GM12878 (cell line): ENCODE measurements at regions not wholly inside any gene's neighbourhood (a gene's known extent, or its start where the extent isn't known, plus 50 kb on each side); places are given as distances from the start of the nearest gene placed in this dataset.

Experiments
- ATAC-seq: fragments of 200-7000 bp; cut with Tn5 transposase; 3 replicates; pipeline ENCODE4 v1.9.1; 2020; ENCODE audit warnings: mild to moderate bottlenecking, moderate library complexity
- BruUV-seq: library from RNA; stranded (reverse); fragments of 400-500 nt; replicated peaks from 2 replicates; lab custom pipeline; 2021; lab: Mats Ljungman, UMichigan
- CTCF ChIA-PET: fragments of 300-600 bp; sonication (Branson Sonifier 250); formaldehyde crosslinking; extraction: SDS; loops from one replicate; lab custom pipeline; 2021; ENCODE audit warnings: inconsistent platforms; lab: Yijun Ruan, JAX
- POLR2A ChIA-PET: fragments of 350-600 bp; formaldehyde crosslinking; extraction: SDS; loops from one replicate; lab custom pipeline; 2021; ENCODE audit warnings: inconsistent platforms; lab: Charles Lee
- RAD21 ChIA-PET: fragments of 300-600 bp; sonication (Branson Sonifier 250); formaldehyde crosslinking; loops from one replicate; lab custom pipeline; 2023; ENCODE audit warnings: antibody characterized with exemption; ENCODE audit not compliant: unreplicated experiment; lab: Charles Lee
- SMC1A ChIA-PET: fragments of 300-600 bp; sonication (Branson Sonifier 250); formaldehyde crosslinking; loops from one replicate; lab custom pipeline; 2023; ENCODE audit not compliant: unreplicated experiment, uncharacterized antibody; lab: Charles Lee
- DNase-seq: peaks from one replicate; pipeline ENCODE4 v3.0.0-alpha.2; 2011; ENCODE audit warnings: low read depth, low spot score
- FAIRE-seq: peaks from 3 replicates; lab custom pipeline; 2011; peaks lifted over from hg19 to GRCh38; lab: Jason Lieb, UNC
- H2AFZ ChIP-seq: 2 replicates; pipeline ENCODE4 v1.6.0; 2011; ENCODE audit warnings: low read depth, low read length, control low read depth; ENCODE audit not compliant: control insufficient read depth
- H3K27ac ChIP-seq: 2 replicates; pipeline ENCODE4 v1.5.1; 2011; ENCODE audit warnings: control low read depth; ENCODE audit not compliant: control insufficient read depth, insufficient read depth
- H3K27me3 ChIP-seq, 2 experiments: replicated peaks in 1 of 2; 2 replicates each; pipeline versions ENCODE4 v1.6.0 to v1.6.1; 2011; ENCODE audit warnings: low read length in 1 of 2; ENCODE audit not compliant: control insufficient read depth in 2 of 2, insufficient read depth in 2 of 2
- H3K36me3 ChIP-seq, 2 experiments: 2 replicates each; pipeline ENCODE4 v1.5.1; 2011; ENCODE audit warnings: low read length in 1 of 2; ENCODE audit not compliant: control insufficient read depth in 2 of 2, insufficient read depth in 2 of 2
- H3K4me1 ChIP-seq: 2 replicates; pipeline ENCODE4 v1.6.1; 2011; ENCODE audit warnings: mild to moderate bottlenecking, low read length, moderate library complexity, mixed read lengths; ENCODE audit not compliant: control insufficient read depth, insufficient read depth
- H3K4me2 ChIP-seq: 2 replicates; pipeline ENCODE4 v1.6.0; 2011; ENCODE audit warnings: control low read depth; ENCODE audit not compliant: control insufficient read depth, insufficient read depth
- H3K4me3 ChIP-seq: fragments of 200-600 bp; sonication (generic); 2 replicates; pipeline ENCODE4 v1.5.1; 2016
- H3K79me2 ChIP-seq: 2 replicates; pipeline ENCODE4 v1.6.0; 2011; ENCODE audit warnings: low read length; ENCODE audit not compliant: control insufficient read depth, insufficient read depth
- H3K9ac ChIP-seq: 2 replicates; pipeline ENCODE4 v1.8.0; 2011; ENCODE audit warnings: low read length, control low read depth, mixed read lengths; ENCODE audit not compliant: control insufficient read depth, insufficient read depth
- H3K9me3 ChIP-seq: replicated peaks from 3 replicates; pipeline ENCODE4 v1.5.1; 2011; ENCODE audit warnings: mild to moderate bottlenecking, low read length; ENCODE audit not compliant: control insufficient read depth, insufficient read depth
- H4K20me1 ChIP-seq: 2 replicates; pipeline ENCODE4 v1.6.0; 2011; ENCODE audit not compliant: control insufficient read depth, insufficient read depth
- BRCA1 ChIP-seq: IDR thresholded peaks from 2 replicates; pipeline ENCODE4 v1.6.1; 2011; ENCODE audit warnings: low read depth, low read length, improper control_type of control experiment
- CREM ChIP-seq: IDR thresholded peaks from 2 replicates; pipeline ENCODE4 v1.6.1; 2014; ENCODE audit warnings: antibody characterized with exemption, low read depth
- DPF2 ChIP-seq: fragments of 450-650 bp; IDR thresholded peaks from 2 replicates; pipeline ENCODE4 v1.6.1; 2017; ENCODE audit warnings: mild to moderate bottlenecking
- FOS ChIP-seq: IDR thresholded peaks from 3 replicates; pipeline ENCODE4 v1.6.1; 2011; ENCODE audit warnings: borderline replicate concordance; ENCODE audit not compliant: insufficient read length; ENCODE audit errors: extremely low read depth
- HDGF ChIP-seq: fragments of 450-650 bp; IDR thresholded peaks from 2 replicates; pipeline ENCODE4 v1.6.1; 2016; ENCODE audit warnings: antibody characterized with exemption
- IKZF1 ChIP-seq: fragments of 450-650 bp; conservative IDR thresholded peaks from 2 replicates; pipeline ENCODE4 v1.6.1; 2017; ENCODE audit warnings: antibody characterized with exemption, mild to moderate bottlenecking
- MAX ChIP-seq: IDR thresholded peaks from 2 replicates; pipeline ENCODE4 v1.6.1; 2012; ENCODE audit warnings: low read depth, low read length, improper control_type of control experiment
- MLLT1 ChIP-seq: fragments of 450-650 bp; IDR thresholded peaks from 2 replicates; pipeline ENCODE4 v1.6.1; 2016; ENCODE audit warnings: mild to moderate bottlenecking
- NR2F1 ChIP-seq: fragments of 450-650 bp; conservative IDR thresholded peaks from 2 replicates; pipeline ENCODE4 v1.6.1; 2017; ENCODE audit warnings: mild to moderate bottlenecking
- POU2F2 ChIP-seq: IDR thresholded peaks from 3 replicates; pipeline ENCODE4 v1.6.1; 2011; ENCODE audit warnings: low read depth, mild to moderate bottlenecking, low read length, borderline replicate concordance
- RCOR1 ChIP-seq: conservative IDR thresholded peaks from 2 replicates; pipeline ENCODE4 v1.6.1; 2012; ENCODE audit warnings: low read depth, low read length, improper control_type of control experiment
- RELA ChIP-seq: fragments of 450-650 bp; IDR thresholded peaks from 2 replicates; pipeline ENCODE4 v1.8.0; 2014; ENCODE audit warnings: borderline replicate concordance; ENCODE audit not compliant: partially characterized antibody
- SMAD5 ChIP-seq: IDR thresholded peaks from 2 replicates; pipeline ENCODE4 v1.6.1; 2016; ENCODE audit warnings: antibody characterized with exemption, low read depth
- SPI1 ChIP-seq: IDR thresholded peaks from 2 replicates; pipeline ENCODE4 v1.6.1; 2011; ENCODE audit warnings: low read depth, mild to moderate bottlenecking, low read length, moderate library complexity, borderline replicate concordance; ENCODE audit not compliant: insufficient read depth
- ZBTB4 ChIP-seq: fragments of 450-650 bp; formaldehyde crosslinking; IDR thresholded peaks from 2 replicates; pipeline ENCODE4 v1.4.0; 2022; ENCODE audit warnings: mild to moderate bottlenecking, moderate library complexity
- WGBS: methylation state at CpG from one replicate; pipeline ENCODE4 v1.1.6; 2016; ENCODE audit warnings: low lambda C conversion rate; ENCODE audit not compliant: insufficient replicate concordance, insufficient coverage; ENCODE audit errors: missing lambda C conversion rate; 5-methylcytosine and 5-hydroxymethylcytosine counted together
- in situ Hi-C: fragments of 300-500 bp; cut with MboI; formaldehyde crosslinking; loops from 9 replicates; pipeline ENCODE4 v1.14.3; 2018; ENCODE audit warnings: mixed read lengths
- intact Hi-C: fragments of 100-400 bp; cut with micrococcal nuclease; formaldehyde crosslinking; loops from one replicate; pipeline ENCODE4 v1.14.2; 2022; ENCODE audit not compliant: unreplicated experiment
- TF ChIP-seq, protein P1 (sequence below): IDR thresholded peaks from 2 replicates; pipeline ENCODE4 v1.6.1; 2012; ENCODE audit warnings: low read depth, low read length, improper control_type of control experiment

GRCh38 chr22:26939466-26939865, 282.1 kb downstream of the MIAT start:
- FAIRE-seq (no peak), DNase-seq (no peak), ATAC-seq (no peak)
- intact Hi-C loops, result no loop called here
- no TSS peak for BruUV-seq
- H2AFZ ChIP-seq, result no peak overlapping the region
- no peaks in the 10 kb centered on the region; the same call in 2 of the 3 replicates for H3K9me3 ChIP-seq
- H3K27me3 ChIP-seq, result no peaks in the 10 kb centered on the region; a peak in 1 of 4 replicates
- H3K4me2 ChIP-seq, result no peak overlapping the region
- H3K4me1 ChIP-seq, result no peaks in the 10 kb centered on the region
- H4K20me1 ChIP-seq, result no peaks in the 10 kb centered on the region
- H3K79me2 ChIP-seq, result no peaks in the 10 kb centered on the region
- ChIA-PET CTCF (no interaction called here), SMC1A (no interaction called here), RAD21 (no interaction called here), POLR2A (no interaction called here)
- in situ Hi-C loops, result no loop called here
- WGBS, result 4% methylated on average over 5 of the region's 5 CpGs
- no peaks in the 10 kb centered on the region for H3K36me3 ChIP-seq
- no peak overlapping the region for H3K4me3 ChIP-seq
- H3K9ac ChIP-seq, result no peak overlapping the region
- no peak overlapping the region for H3K27ac ChIP-seq
- no peak for TF ChIP-seq HDGF
- no peak for TF ChIP-seq DPF2
- no peak for TF ChIP-seq RELA
- TF ChIP-seq NR2F1, result no peak
- TF ChIP-seq SMAD5, result no peak
- TF ChIP-seq IKZF1, result no peak
- TF ChIP-seq, protein P1, sequence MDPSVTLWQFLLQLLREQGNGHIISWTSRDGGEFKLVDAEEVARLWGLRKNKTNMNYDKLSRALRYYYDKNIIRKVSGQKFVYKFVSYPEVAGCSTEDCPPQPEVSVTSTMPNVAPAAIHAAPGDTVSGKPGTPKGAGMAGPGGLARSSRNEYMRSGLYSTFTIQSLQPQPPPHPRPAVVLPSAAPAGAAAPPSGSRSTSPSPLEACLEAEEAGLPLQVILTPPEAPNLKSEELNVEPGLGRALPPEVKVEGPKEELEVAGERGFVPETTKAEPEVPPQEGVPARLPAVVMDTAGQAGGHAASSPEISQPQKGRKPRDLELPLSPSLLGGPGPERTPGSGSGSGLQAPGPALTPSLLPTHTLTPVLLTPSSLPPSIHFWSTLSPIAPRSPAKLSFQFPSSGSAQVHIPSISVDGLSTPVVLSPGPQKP, result no peak
- TF ChIP-seq CREM, result no peak
- TF ChIP-seq FOS, result no peak
- no peak for TF ChIP-seq RCOR1
- TF ChIP-seq MLLT1, result no peak
- no peak for TF ChIP-seq BRCA1
- no peak for TF ChIP-seq SPI1
- TF ChIP-seq MAX, result no peak
- TF ChIP-seq ZBTB4 (CRISPR knock-in tag), result no peak
- no peak for TF ChIP-seq POU2F2
